HepG2 (cell line): ENCODE measurements at regions not wholly inside any gene's neighbourhood (a gene's known extent, or its start where the extent isn't known, plus 50 kb on each side); places are given as distances from the start of the nearest gene placed in this dataset.

Experiments used
- ATAC-seq: fragments of 200-7000 bp; cut with Tn5 transposase; 3 replicates; pipeline ENCODE4 v1.9.1; 2020; ENCODE audit warnings: mild to moderate bottlenecking, moderate library complexity
- BruUV-seq: library from RNA; stranded (reverse); fragments of 400-500 nt; replicated peaks from 2 replicates; lab custom pipeline; 2021; lab: Mats Ljungman, UMichigan
- CTCF ChIA-PET: fragments of 300-600 bp; formaldehyde crosslinking; extraction: SDS; loops from one replicate; lab custom pipeline; 2021; ENCODE audit warnings: low total read pairs, inconsistent platforms, low intra/inter-chr PET ratio; lab: Yijun Ruan, JAX
- POLR2A ChIA-PET: fragments of 350-600 bp; sonication (Branson Sonifier 250); formaldehyde crosslinking; loops from one replicate; lab custom pipeline; 2020; ENCODE audit warnings: antibody characterized with exemption, inconsistent platforms; lab: Yijun Ruan, JAX
- DNase-seq: peaks from one replicate; pipeline ENCODE4 v3.0.0-alpha.2; 2015; ENCODE audit warnings: low spot score
- FAIRE-seq: peaks from 3 replicates; lab custom pipeline; 2011; peaks lifted over from hg19 to GRCh38; lab: Jason Lieb, UNC
- H2AFZ ChIP-seq: one replicate; pipeline ENCODE4 v1.6.1; 2011; ENCODE audit warnings: low read length, inconsistent platforms
- H3K27ac ChIP-seq: fragments of 300-600 bp; 3 replicates; pipeline ENCODE4 v1.8.0; 2011; ENCODE audit warnings: mixed run types, mild to moderate bottlenecking, mixed read lengths, low read length, inconsistent platforms; ENCODE audit not compliant: insufficient read depth; ENCODE audit errors: extremely low read length
- H3K27me3 ChIP-seq, 2 experiments: fragments of 200-600 bp in 1 of 2; 2 replicates in 1 of 2; 3 replicates in 1 of 2; pipeline versions ENCODE4 v1.6.0 to v1.8.0; 2011; ENCODE audit warnings: low read length in 2 of 2, mild to moderate bottlenecking in 2 of 2, moderate library complexity in 2 of 2, inconsistent platforms in 1 of 2; ENCODE audit not compliant: insufficient read depth in 2 of 2, control insufficient read depth in 1 of 2
- H3K36me3 ChIP-seq, 2 experiments: fragments of 200-600 bp in 1 of 2; replicated peaks in 1 of 2; 2 replicates in 1 of 2; 3 replicates in 1 of 2; pipeline versions ENCODE4 v1.5.1 to v1.8.0; 2011; ENCODE audit warnings: low read length in 2 of 2, inconsistent platforms in 1 of 2; ENCODE audit not compliant: insufficient read depth in 2 of 2, control insufficient read depth in 1 of 2
- H3K4me1 ChIP-seq: 2 replicates; pipeline ENCODE4 v1.5.1; 2012; ENCODE audit warnings: low read length, inconsistent platforms; ENCODE audit not compliant: insufficient read depth
- H3K4me2 ChIP-seq: 2 replicates; pipeline ENCODE4 v1.6.0; 2011; ENCODE audit warnings: low read depth, low read length, inconsistent platforms
- H3K4me3 ChIP-seq, 3 experiments: fragments of 200-600 bp in 1 of 3; sonication (generic), shearing (Covaris generic) in 1 of 3; replicated peaks in 1 of 3; 2 replicates each; pipeline ENCODE4 v1.5.1; 2011 to 2016; ENCODE audit warnings: low read length in 3 of 3, inconsistent platforms in 2 of 3, low read depth in 2 of 3, mild to moderate bottlenecking in 2 of 3, control low read depth in 1 of 3, mixed read lengths in 1 of 3; ENCODE audit not compliant: insufficient read depth in 1 of 3
- H3K79me2 ChIP-seq: one replicate; pipeline ENCODE4 v1.6.1; 2011; ENCODE audit warnings: low read length, inconsistent platforms; ENCODE audit not compliant: insufficient read depth
- H3K9ac ChIP-seq: 2 replicates; pipeline ENCODE4 v1.6.0; 2011; ENCODE audit warnings: mild to moderate bottlenecking, low read depth, low read length, inconsistent platforms; ENCODE audit not compliant: insufficient read depth
- H3K9me3 ChIP-seq: 2 replicates; pipeline ENCODE4 v1.5.1; 2012; ENCODE audit warnings: mild to moderate bottlenecking, low read length
- H4K20me1 ChIP-seq: 2 replicates; pipeline ENCODE4 v1.6.0; 2011; ENCODE audit warnings: inconsistent platforms, mild to moderate bottlenecking, low read length, moderate library complexity; ENCODE audit not compliant: insufficient read depth
- CHCHD3 ChIP-seq: sonication (generic); formaldehyde crosslinking; IDR thresholded peaks from 2 replicates; pipeline ENCODE4 v1.8.0; 2022; ENCODE audit warnings: mild to moderate bottlenecking, missing genetic modification reagents, moderate library complexity
- MTA3 ChIP-seq: sonication (generic); formaldehyde crosslinking; IDR thresholded peaks from 2 replicates; pipeline ENCODE4 v1.4.0; 2020; ENCODE audit warnings: missing genetic modification reagents
- NFE2L1 ChIP-seq: sonication (generic); formaldehyde crosslinking; IDR thresholded peaks from 2 replicates; pipeline ENCODE4 v1.4.0; 2020; ENCODE audit warnings: missing genetic modification reagents, mild to moderate bottlenecking, borderline replicate concordance
- NFIC ChIP-seq: IDR thresholded peaks from 2 replicates; pipeline ENCODE4 v1.6.1; 2012; ENCODE audit warnings: mild to moderate bottlenecking, low read length, inconsistent platforms
- RAD21 ChIP-seq: fragments of 450-650 bp; formaldehyde crosslinking; IDR thresholded peaks from 2 replicates; pipeline ENCODE4 v1.5.0; 2020; ENCODE audit warnings: mild to moderate bottlenecking
- ZFY ChIP-seq: sonication (generic); formaldehyde crosslinking; IDR thresholded peaks from 2 replicates; pipeline ENCODE4 v1.4.0; 2020; ENCODE audit warnings: missing genetic modification reagents
- ZNF598 ChIP-seq: sonication (generic); formaldehyde crosslinking; IDR thresholded peaks from 2 replicates; pipeline ENCODE4 v1.5.1; 2020; ENCODE audit warnings: mild to moderate bottlenecking, missing genetic modification reagents, borderline replicate concordance
- WGBS: methylation state at CpG from one replicate; pipeline ENCODE4 v1.1.6; 2017; ENCODE audit warnings: low lambda C conversion rate; 5-methylcytosine and 5-hydroxymethylcytosine counted together
- in situ Hi-C: cut with HindIII; loops from 2 replicates; pipeline ENCODE4 v1.10.0; 2017; ENCODE audit warnings: low pct_unique_long_range_greater_than_20kb; ENCODE audit not compliant: extremely low pct_ligation_motif_present
- intact Hi-C: fragments of 100-400 bp; cut with micrococcal nuclease; formaldehyde crosslinking; loops from one replicate; pipeline ENCODE4 v1.10.0; 2022; ENCODE audit not compliant: unreplicated experiment
- TF ChIP-seq, protein P1 (sequence below): sonication (generic); formaldehyde crosslinking; IDR thresholded peaks from 2 replicates; pipeline ENCODE4 v1.4.0; 2020; ENCODE audit warnings: missing genetic modification reagents
- TF ChIP-seq, protein P2 (sequence below): fragments of 450-650 bp; IDR thresholded peaks from 2 replicates; pipeline ENCODE4 v1.6.1; 2017

DNA sequence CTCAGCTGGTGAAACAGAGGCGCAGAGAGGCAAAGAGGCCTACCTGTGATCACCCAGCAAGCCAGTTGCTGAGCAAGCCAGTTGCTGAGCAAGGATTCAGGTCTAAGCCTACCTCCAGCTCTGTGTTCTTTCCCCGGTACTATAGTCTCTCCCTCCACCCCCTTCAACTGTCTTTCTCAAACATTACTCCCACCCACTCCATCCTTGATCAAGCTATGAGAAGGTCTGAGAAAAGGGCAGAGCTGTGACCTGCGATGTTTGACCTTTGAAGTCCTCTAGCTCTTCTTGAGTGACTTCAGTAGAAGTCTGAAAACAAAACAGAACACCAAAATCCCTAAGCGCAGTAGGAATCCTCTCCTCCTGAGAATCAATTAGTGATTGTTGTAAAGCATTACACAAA, 665.2 kb upstream of the ID2 start (continued):
- TF ChIP-seq, protein P1, sequence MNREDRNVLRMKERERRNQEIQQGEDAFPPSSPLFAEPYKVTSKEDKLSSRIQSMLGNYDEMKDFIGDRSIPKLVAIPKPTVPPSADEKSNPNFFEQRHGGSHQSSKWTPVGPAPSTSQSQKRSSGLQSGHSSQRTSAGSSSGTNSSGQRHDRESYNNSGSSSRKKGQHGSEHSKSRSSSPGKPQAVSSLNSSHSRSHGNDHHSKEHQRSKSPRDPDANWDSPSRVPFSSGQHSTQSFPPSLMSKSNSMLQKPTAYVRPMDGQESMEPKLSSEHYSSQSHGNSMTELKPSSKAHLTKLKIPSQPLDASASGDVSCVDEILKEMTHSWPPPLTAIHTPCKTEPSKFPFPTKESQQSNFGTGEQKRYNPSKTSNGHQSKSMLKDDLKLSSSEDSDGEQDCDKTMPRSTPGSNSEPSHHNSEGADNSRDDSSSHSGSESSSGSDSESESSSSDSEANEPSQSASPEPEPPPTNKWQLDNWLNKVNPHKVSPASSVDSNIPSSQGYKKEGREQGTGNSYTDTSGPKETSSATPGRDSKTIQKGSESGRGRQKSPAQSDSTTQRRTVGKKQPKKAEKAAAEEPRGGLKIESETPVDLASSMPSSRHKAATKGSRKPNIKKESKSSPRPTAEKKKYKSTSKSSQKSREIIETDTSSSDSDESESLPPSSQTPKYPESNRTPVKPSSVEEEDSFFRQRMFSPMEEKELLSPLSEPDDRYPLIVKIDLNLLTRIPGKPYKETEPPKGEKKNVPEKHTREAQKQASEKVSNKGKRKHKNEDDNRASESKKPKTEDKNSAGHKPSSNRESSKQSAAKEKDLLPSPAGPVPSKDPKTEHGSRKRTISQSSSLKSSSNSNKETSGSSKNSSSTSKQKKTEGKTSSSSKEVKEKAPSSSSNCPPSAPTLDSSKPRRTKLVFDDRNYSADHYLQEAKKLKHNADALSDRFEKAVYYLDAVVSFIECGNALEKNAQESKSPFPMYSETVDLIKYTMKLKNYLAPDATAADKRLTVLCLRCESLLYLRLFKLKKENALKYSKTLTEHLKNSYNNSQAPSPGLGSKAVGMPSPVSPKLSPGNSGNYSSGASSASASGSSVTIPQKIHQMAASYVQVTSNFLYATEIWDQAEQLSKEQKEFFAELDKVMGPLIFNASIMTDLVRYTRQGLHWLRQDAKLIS (CRISPR knock-in tag), result no peak

DNA sequence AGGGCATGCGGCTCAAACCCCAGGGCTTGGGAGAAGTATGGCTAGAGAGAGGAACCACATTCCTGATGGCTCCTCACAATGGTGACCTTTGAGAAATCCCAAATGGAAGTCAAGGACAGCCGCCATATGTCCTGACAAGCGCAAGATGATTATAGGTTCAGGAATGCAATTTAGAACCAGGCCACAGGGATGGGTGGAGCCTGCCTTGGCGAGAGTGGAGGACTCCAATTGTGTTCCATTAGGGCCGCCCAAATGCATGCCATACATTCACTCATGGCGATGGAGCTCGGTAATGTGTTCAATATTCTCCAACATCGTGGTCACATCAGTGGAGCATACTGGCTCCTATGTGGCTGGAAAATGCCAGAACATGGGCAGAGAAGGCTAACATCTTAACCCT, 662.9 kb upstream of the ID2 start:
- no peak overlapping the region for H2AFZ ChIP-seq
- H3K27me3 ChIP-seq, result peaks cover 0 to 8% of the 10 kb centered on the region in 2 experiments; a peak in 3 of 5 replicates
- ATAC-seq (no peak), FAIRE-seq (no peak), DNase-seq (no peak)
- H3K9me3 ChIP-seq, result no peaks in the 10 kb centered on the region
- BruUV-seq, result no TSS peak
- H3K27ac ChIP-seq, result no peak overlapping the region
- no peaks in the 10 kb centered on the region for H3K79me2 ChIP-seq
- H3K36me3 ChIP-seq, result no peaks in the 10 kb centered on the region
- CTCF ChIA-PET, result no interaction called here
- in situ Hi-C loops, result no loop called here
- no peak overlapping the region for H3K4me3 ChIP-seq
- no peak for TF ChIP-seq CHCHD3 (CRISPR knock-in tag)
- TF ChIP-seq RAD21, result no peak
- TF ChIP-seq ZNF598, result no peak
- TF ChIP-seq NFIC, result no peak
- no peak for TF ChIP-seq MTA3 (CRISPR knock-in tag)
- TF ChIP-seq, protein P2, sequence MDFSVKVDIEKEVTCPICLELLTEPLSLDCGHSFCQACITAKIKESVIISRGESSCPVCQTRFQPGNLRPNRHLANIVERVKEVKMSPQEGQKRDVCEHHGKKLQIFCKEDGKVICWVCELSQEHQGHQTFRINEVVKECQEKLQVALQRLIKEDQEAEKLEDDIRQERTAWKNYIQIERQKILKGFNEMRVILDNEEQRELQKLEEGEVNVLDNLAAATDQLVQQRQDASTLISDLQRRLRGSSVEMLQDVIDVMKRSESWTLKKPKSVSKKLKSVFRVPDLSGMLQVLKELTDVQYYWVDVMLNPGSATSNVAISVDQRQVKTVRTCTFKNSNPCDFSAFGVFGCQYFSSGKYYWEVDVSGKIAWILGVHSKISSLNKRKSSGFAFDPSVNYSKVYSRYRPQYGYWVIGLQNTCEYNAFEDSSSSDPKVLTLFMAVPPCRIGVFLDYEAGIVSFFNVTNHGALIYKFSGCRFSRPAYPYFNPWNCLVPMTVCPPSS, result no peak
- TF ChIP-seq NFE2L1 (CRISPR knock-in tag), result no peak
- no peak for TF ChIP-seq ZFY (CRISPR knock-in tag)
- intact Hi-C loops, result no loop called here
- H3K4me2 ChIP-seq, result no peak overlapping the region
- 58% methylated on average over 8 of the region's 8 CpGs for WGBS
- no peak overlapping the region for H3K9ac ChIP-seq
- H4K20me1 ChIP-seq, result no peaks in the 10 kb centered on the region
- POLR2A ChIA-PET, result no interaction called here
- H3K4me1 ChIP-seq, result peaks cover 6% of the 10 kb centered on the region; the same call in 1 of the 2 replicates
